HG02870 (cell line): ENCODE measurements at regions not wholly inside any gene's neighbourhood (a gene's known extent, or its start where the extent isn't known, plus 50 kb on each side); places are given as distances from the start of the nearest gene placed in this dataset.
A peak's percentile ranks its signal among the peaks of the same experiment; 100 is the strongest.

Experiments
- ATAC-seq: cut with Tn5 transposase; IDR thresholded peaks from one replicate; pipeline ENCODE4 v1.9.1; 2021; ENCODE audit warnings: mild to moderate bottlenecking, moderate library complexity; ENCODE audit not compliant: unreplicated experiment

DNA sequence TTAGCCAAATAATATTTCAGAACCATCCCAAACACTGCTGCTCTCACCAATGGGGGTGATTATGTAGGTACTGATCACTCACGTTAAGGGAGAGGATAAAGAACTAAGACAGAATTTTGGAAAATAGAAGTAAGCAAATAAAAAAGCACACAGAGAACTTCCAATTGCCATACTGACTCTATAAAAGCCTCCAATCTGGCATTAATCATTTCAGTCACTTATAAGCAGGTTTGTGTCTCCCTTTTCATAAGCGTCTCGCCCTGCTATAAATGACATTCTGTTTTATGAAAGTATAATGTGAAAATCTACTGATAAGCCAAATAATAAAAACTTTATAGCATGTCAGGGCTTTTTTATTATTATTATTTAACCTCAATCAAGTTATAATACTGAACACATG lies 435.2 kb downstream of the ETNK1 start:
- no peak for ATAC-seq

DNA sequence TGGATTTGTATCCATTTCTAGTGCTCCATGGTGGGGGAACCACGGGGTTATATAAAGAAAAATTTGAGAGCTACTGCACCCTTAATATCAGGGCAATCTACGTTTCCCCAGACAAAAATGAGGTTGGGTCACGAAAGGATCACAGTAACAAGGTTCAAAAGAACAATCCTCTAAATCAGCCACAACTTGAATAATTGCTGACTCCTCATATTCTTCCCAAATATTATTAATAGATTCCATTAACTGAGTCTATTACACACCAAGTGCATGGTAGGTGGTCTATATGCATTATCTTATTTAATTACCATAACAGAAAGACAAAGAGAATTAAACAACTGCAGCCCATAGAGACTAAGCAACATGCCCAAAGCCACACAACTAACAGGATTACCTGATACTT lies 438.2 kb downstream of the ETNK1 start:
- ATAC-seq, result no peak

DNA sequence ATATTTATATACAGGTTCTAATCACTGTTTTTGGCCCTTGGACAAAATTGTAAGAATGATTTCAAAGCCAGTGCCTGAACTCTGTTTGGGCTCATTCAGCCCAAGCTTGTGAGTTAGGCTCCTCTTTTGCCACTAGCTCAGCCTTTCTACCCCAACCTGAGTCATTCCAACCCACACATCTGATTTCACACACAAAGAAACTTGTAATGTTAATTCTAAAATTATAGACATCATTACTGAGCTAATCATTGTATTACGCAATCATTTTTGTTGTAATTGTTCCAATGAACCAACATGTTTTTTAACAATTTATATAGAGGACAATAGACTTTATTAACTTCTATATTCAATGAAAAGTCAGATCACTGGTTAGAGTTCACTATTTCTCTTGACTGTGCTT lies 441.1 kb downstream of the ETNK1 start:
- no peak for ATAC-seq

DNA sequence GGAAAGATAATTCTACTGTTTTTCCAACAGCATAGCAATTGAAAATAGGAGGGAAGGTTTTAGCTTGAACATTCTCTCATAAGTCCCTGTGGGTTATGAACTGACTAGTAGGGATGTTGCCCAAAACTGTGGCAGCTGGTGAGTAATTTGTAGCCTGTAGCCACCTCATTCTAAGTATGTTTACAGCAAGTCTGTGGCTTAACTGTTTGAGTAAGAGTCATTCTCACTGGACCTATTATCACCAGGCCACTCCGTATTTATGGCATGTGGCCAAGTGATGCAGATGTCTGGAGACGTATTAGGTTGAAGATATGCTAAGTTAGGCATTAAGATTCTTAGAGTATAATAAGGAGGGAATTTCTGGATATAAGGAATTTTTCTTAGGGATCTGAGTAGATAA lies 458.3 kb downstream of the ETNK1 start:
- ATAC-seq, result peak; percentile 95

DNA sequence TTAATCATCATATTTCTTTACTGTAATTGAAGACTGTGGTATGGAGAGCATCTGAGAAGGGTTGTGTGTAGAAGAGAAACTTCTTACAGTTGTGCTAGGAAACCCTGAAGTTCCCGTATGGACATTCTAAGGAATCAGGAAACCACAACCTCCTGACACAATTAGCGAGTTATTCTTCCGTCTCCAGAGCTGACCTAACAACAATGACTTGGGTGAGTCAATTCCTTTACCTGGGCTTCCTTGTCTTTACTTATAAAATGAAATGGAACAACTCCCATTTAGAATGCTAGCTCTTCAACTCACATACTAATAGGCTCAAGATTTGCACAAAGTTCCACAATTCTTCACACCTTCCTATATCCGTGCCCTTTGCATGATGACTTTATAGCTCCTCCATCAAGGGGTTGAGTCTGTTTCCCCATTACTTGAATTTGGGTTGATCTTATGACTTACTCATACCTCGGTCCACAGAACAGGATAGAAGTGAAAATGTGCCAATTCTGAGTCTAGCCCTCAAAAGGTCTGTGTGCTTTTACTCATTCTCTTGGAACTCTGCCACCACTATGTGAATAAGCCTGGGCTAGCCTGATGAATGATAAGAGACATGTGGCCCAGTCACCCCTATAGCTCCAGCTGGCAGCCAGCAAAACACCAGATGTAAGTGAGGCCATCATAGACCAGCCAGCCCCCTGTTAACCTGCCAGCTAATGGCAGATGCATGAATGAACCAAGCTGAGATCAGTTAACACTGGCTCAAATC lies 459.4 kb downstream of the ETNK1 start:
- ATAC-seq, result no peak

DNA sequence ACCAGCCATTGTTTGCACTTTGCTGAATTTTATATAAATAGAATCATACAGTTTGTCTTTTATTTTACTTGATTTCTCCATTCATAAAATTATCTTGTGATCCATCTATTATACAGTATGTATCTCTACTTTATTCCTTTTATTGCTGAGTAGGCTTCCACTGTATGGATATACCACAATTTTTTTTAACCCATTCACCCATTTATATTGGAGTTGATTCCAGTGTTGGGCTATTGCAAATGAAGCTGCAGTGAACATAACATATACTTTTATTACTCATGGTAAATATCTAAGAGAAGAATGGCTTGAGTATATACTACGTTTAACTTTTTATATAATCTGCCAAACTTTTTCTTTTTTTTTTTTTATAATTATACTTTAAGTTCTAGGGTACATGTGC lies 463.6 kb downstream of the ETNK1 start:
- no peak for ATAC-seq

DNA sequence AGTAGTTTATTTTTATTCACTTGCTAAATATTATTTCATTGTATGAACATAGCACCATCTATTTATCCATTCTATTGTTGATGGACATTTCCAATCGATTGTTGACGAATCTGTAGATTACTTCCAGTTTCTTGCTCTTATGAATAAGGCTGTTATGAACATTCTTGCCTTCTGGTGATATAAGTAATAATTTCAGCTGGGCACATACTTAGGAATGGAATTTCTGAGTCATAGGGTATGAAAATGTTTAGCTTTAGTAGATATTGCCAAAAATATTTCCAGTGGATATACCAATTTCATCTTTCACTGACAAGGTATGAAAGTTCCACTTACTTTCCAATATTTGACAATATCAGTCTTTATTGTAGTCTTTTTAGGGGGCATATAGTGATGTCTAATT lies 468.5 kb downstream of the ETNK1 start:
- no peak for ATAC-seq

DNA sequence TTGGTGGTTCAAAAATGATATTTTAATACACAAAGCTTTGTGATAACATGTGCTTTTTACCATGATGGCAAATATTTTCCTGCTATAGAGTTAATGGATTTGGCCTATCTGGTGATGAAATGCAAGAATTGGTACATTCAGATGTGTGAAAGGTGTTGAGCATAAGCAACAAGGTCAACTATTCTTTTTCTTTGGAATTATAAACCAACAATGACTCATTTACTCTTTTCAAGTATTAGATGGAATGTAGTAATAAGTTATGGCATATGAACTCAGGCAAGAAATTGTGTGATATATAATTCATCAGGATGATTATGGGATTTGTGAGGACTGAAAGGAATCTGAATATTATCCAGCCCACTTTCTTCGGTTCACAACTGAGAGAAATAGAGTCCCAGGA lies 471.4 kb downstream of the ETNK1 start:
- ATAC-seq, result no peak

DNA sequence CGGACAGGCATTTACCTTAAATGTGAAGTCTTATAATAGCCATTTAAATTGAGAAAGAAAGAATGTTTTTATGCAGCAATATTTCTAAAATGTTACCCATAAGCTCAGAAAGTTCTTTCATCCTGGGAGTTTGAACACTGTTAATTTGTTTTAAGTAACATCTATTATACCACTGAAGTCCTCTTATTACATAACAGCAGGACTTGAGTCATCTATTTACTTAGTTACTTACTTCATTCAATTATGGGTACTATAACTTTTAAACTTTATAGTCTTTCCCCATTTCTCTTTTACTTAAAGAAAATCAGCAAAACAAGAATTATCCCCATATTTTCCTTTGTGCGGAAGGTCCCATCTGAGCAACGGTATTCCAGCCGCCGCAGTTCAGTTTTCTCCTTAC lies 473.1 kb downstream of the ETNK1 start:
- no peak for ATAC-seq

DNA sequence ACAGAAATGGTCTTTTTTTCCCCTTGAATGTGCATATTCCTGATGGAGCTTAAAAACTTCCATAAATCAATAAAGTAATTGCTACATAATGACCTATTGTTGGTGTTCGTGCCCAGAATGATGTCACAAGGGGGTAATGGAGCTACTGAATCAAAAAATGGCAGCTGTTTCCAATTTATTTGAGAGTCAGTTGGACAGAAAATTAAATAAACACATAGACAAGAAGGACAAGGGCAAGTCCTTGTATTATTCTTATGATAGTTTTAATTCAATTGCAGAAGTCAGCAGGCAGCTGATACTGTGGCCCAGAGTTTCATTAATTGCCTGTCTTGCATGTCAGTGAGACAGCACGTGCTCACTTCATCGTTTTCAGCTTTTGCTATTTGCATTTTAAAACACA lies 473.5 kb downstream of the ETNK1 start:
- no peak for ATAC-seq

DNA sequence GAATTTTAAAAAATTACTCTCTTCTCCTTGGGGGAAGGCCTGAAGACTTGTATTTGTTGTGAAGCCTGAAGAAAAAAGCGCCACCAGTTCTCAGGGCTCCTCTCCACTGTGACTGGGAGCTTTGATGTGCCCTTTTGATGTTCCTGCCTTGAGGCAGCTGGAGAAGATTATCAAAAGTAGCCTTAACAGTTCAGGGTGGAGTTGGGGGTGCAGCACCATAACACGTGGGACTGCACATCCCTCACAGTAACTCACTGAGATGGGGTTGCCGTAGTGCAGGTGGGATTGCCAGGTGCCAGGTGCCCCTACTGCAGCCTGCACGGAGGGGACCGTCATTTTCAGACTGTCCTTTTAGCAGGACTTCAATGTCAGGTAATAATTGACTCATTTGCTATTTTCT lies 474.1 kb downstream of the ETNK1 start:
- ATAC-seq, result no peak

DNA sequence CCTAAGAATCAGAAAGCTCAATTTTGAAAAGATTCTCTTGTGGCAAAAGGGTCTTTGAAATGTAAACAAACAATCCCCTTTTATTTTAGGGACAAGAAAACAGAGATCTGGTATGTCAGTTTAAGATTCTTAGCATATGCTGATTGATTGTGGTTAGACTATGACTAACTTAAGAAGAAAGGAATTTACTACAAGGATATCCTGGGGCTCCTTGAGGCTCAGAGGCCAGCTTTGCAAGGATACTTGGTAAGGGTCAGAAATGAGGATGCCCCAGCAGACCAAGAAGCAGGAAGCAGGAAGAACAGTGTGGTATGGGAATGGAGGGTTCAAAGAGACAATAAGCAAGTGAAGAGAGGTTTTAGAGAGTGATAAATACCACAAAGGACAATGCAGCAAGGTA lies 474.6 kb downstream of the ETNK1 start:
- no peak for ATAC-seq

DNA sequence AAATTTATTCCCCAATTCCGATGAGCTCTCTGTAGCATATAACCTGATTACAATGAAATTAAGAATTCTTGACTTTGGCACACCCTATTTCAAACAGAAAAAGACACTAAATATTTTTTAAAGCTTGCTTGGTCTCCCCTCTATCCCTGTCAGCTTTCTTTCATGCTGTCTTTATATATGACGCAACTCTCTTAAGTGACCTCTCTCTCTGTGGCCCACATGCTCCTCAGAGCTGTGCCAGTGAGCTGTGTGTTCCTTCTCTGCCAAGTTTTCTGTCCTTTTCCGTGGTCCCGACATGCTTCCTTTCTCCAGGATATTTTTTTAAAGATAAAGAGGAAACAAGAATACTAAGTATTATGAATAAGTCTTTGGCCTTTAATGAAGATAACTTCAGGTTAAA lies 484.0 kb downstream of the ETNK1 start:
- no peak for ATAC-seq

DNA sequence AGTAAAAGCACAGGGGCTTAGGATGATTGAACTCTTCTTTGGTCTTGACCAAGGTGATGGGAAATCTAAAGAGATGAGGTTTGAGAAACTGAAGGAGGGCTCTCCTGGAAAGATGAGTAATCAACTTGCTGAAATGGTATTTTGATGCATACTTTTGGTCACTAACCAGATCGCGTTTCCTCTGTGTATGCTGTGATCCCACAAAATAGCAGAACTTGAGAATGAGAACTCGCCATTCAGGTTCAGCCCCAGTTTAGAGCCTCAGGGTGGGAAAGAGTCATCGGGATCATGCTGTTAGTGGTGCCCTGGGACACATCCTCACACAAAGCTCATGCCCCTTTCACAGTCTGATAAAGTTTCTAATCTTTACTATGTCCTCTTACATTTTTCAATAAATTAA lies 488.8 kb downstream of the ETNK1 start:
- no peak for ATAC-seq

DNA sequence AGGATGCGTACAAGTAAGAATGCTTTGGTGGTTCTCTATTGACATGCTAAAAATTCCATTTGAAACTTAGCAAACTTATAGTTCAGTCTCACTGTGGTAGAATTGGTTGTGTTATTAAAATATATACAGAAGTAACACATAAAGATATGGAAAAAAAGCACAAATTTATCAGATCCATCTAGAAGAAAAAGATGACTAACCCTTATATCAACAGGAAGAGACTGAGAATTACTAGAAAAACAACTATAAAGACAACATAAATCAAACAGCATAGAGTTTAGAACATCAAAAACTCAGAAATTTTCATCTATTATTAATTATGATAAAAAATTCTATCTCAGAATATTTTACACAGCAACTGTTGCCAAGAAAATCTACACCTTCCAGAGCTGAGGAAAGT lies 491.0 kb downstream of the ETNK1 start:
- ATAC-seq, result no peak

DNA sequence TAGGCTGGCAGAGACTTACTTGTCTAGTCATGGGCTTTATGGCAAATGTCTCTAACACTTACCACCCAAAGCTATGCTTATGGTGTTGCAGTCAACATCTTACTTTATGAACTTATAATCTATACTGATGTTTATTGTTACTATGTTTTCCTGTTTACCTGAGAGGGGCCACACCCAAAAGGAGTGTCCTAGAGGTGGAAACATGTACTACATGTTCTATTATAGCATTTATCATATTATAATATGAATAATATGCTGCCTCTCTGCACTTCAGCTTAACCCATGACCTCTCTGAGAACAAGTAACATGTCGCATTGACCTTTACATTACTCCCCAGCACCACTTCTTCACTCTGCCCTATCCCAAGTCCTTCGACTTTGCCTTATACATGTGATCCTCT lies 501.8 kb downstream of the ETNK1 start:
- no peak for ATAC-seq

DNA sequence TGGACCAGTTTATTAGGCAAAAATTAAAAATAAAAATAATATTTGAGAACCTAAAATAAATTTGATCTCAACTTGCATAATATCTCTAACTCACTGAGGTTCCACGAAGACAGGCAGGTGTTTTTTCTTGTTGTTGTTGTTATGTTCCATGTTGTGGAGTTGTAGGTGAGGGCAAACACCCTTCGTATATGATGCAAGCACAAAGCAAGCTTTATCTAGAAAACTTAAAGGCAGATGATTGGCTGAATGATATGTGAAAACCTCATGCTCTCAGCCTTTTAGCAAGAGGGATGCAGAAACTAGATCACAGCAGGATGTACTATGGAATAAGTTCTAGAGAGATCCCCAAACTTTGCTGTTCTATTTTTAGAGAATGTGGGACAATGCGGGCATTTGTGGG lies 502.7 kb downstream of the ETNK1 start:
- ATAC-seq, result no peak

DNA sequence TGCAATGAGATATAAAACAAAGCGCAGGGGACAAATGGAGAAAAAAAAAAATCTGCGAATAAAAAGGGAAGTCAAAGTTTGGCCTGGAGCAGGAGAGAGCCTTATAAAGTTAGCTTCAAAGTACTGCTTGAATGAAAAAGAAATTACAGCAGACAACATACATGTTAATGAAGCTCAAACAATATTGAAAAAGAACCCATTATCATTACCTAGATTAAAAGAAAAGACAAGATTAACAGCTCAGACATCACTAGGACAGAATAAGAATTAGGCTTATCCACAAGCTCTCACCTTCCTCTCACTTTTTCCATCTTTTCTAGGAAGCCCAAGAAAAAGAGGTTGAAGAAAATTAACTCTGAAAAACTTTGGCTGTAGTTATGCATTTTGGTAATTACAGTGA lies 503.5 kb downstream of the ETNK1 start:
- ATAC-seq, result no peak

DNA sequence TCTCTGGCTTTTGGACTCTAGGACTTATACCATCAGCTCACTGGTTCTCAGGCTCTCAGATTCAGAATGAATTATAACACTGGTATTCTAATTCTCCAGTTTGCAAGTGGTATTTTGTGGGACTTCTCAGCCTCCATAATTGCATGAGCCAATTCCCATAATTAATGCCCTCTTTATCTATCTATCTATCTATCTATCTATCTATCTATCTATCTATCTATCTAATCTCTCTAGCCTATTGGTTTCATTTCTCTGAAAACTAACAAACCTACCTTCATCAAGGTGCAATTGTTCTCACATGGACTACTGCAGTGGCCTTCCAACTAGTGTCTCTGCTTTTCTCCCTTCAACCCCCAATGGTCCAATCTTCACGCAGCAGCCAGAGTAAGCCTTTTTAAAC lies 507.4 kb downstream of the ETNK1 start:
- no peak for ATAC-seq

DNA sequence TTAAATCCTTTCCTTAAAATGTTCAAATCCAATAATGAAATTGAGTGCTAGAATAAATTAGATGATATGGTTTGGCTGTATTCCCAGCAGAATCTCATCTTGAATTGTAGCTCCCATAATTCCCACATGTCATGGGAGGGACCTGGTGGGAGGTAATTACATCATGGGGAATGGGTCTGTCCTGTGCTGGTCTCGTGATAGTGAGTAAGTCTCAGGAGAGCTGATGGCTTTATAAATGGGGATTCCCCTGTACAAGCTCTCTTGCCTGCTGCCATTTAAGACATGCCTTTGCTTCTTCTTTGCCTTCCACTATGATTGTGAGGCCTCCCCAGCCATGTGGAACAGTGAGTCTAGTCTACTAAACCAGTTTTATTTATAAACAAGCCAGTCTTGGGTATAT lies 508.5 kb downstream of the ETNK1 start:
- ATAC-seq, result no peak

DNA sequence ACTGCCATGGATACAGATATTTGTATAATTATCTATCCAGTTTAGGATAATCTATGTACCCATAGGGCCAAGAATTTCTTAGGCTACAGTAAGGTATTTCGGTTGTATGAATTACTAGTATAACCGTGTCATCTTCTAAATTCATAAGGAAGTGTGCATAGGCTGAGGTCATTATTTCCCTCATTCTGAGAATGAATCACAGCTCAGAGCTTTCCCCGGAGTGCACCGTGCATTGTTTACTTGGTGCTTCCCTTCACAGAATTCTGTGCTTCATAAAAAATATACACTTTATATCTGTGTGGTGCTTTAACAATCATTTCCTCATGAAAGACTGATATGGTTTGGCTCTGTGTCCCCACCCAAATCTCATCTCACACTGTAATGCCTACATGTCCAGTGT lies 514.1 kb downstream of the ETNK1 start:
- ATAC-seq, result no peak

DNA sequence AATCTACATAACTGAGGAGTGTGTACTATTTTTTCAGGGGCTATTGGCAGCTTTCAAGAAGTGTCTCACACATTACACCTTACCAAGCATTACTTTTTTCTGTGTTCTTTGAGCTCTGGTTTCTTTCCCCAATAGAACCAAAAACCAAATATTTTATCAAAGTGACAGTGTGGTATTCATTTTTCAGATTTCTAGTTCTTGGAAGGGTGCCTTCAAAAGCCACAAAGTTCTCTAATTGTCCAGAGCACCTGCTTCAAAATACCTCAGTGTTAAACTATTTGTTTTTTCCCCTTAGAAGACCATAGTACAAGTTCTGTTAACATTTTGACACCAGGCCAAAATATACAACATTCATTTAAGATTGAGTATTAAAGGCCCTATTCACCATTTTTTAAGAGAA lies 515.7 kb downstream of the ETNK1 start:
- no peak for ATAC-seq

DNA sequence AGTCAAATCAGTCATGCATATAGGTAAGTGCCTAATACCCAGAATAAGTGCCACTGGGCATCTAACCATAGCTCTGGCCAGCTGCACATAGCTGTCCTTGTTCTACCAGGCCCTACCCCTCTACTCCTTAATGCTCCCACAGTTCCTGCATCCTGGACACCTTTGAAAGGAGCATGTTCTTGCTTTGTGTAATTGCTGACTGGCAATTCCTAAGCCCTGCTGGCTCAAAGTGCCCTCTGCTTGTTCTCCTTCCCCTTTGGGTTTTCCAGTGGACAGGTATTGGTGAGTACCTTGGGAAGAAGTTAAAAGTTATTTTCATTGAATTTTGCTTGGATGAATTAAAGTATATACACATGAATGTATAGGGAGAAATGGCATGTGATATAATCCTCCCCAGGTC lies 516.4 kb downstream of the ETNK1 start:
- ATAC-seq, result no peak
